Naive thymus-derived CD8-positive, alpha-beta T cell (primary cell): ENCODE measurements at regions not wholly inside any gene's neighbourhood (a gene's known extent, or its start where the extent isn't known, plus 50 kb on each side); places are given as distances from the start of the nearest gene placed in this dataset.
"Not testable (repeated sequence)": the region's sequence is repeated elsewhere in the genome, so short reads cannot be mapped to it uniquely, and the experiment has no call there.

Source experiments
- ATAC-seq, 2 donors: fragments of 150-1000 bp; cut with Tn5 transposase in 1 of 2; sonication (Bioruptor Pico), chemical (Tn5 transposase) in 1 of 2; 1 replicate in 1 of 2; 2 replicates in 1 of 2; pipeline ENCODE4 v1.10.0; 2021; ENCODE audit warnings: mild to moderate bottlenecking in 2 of 2, moderate library complexity in 2 of 2
- POLR2A ChIA-PET: fragments of 350-600 bp; sonication (Branson Sonifier 250); formaldehyde crosslinking; loops from one replicate; lab custom pipeline; 2021; ENCODE audit warnings: antibody characterized with exemption; lab: Charles Lee
- DNase-seq, 10 donors: peaks; one replicate each; pipeline versions ENCODE4 v3.0.0 to v3.0.0-alpha.2; 2020 to 2022
- H3K27ac Mint-ChIP-seq, 10 donors: one replicate each; pipeline ENCODE4 v1.8.0; 2020 to 2022; ENCODE audit warnings: mild to moderate bottlenecking in 10 of 10, mixed read lengths in 10 of 10, moderate library complexity in 4 of 10, inconsistent platforms in 1 of 10
- H3K27me3 Mint-ChIP-seq, 5 donors: one replicate each; pipeline ENCODE4 v1.8.0; 2021 to 2022; ENCODE audit warnings: mixed read lengths in 5 of 5
- H3K36me3 Mint-ChIP-seq, 3 donors: one replicate each; pipeline ENCODE4 v1.8.0; 2020 to 2022; ENCODE audit warnings: mixed read lengths in 3 of 3, mild to moderate bottlenecking in 2 of 3, inconsistent platforms in 1 of 3
- H3K4me1 Mint-ChIP-seq, 4 donors: one replicate each; pipeline ENCODE4 v1.8.0; 2021 to 2022; ENCODE audit warnings: mixed read lengths in 4 of 4
- H3K4me3 Mint-ChIP-seq, 10 donors: one replicate each; pipeline ENCODE4 v1.8.0; 2020 to 2022; ENCODE audit warnings: mild to moderate bottlenecking in 10 of 10, mixed read lengths in 10 of 10, moderate library complexity in 6 of 10, inconsistent platforms in 1 of 10
- H3K9me3 Mint-ChIP-seq, 9 donors: one replicate each; pipeline ENCODE4 v1.8.0; 2020 to 2022; ENCODE audit warnings: mixed read lengths in 9 of 9, mild to moderate bottlenecking in 3 of 9, inconsistent platforms in 1 of 9, moderate library complexity in 1 of 9

- ATAC-seq, POLR2A ChIA-PET, H3K36me3 Mint-ChIP-seq, H3K4me1 Mint-ChIP-seq, H3K27ac Mint-ChIP-seq, H3K4me3 Mint-ChIP-seq: not testable (repeated sequence)
- Mint-ChIP-seq H3K27me3 (peaks cover 9 to 60% (median 28%) of the 10 kb centered on the region in 5 donors), H3K9me3 (peaks cover 0 to 15% (median 2%) of the 10 kb centered on the region in 9 donors)
- DNase-seq, result peak in 1 of 10 donors; percentile 49
Measured at GRCh38 chr2:91843723-91844450, 3027.3 kb upstream of the TEKT4 start.

GRCh38 chr2:91844451-91844825 is 3026.8 kb upstream of the TEKT4 start:
- POLR2A ChIA-PET, H3K4me3 Mint-ChIP-seq, H3K27ac Mint-ChIP-seq, ATAC-seq, H3K36me3 Mint-ChIP-seq, H3K4me1 Mint-ChIP-seq: not testable (repeated sequence)
- Mint-ChIP-seq H3K27me3 (peaks cover 9 to 60% (median 28%) of the 10 kb centered on the region in 5 donors), H3K9me3 (peaks cover 0 to 15% (median 2%) of the 10 kb centered on the region in 9 donors)
- peak in 1 of 10 donors; percentile 18 for DNase-seq

DNA sequence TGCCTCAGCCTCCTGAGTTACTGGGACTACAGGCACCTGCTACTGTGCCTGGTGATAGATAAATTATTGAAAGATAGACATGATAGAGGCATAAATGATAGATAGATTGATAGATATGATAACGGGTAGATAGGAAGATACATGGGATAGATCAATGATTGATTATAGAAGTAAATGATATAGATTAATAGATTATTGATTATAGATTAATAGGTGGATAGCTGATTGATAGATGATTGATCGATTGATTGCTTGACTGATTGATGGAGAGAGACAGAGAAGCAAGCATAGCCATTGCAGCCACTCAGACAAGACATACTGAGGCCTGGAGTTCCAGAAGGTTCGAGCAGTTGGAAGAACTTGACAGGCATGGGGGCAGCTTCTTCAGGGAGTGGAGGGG is 3024.8 kb upstream of the TEKT4 start:
- H3K36me3 Mint-ChIP-seq, H3K4me1 Mint-ChIP-seq, H3K27ac Mint-ChIP-seq, H3K4me3 Mint-ChIP-seq, POLR2A ChIA-PET, DNase-seq, ATAC-seq: not testable (repeated sequence)
- H3K9me3 Mint-ChIP-seq, result peaks cover 0 to 18% (median 8%) of the 10 kb centered on the region in 9 donors
- peaks cover 7 to 47% (median 21%) of the 10 kb centered on the region in 5 donors for H3K27me3 Mint-ChIP-seq

DNA sequence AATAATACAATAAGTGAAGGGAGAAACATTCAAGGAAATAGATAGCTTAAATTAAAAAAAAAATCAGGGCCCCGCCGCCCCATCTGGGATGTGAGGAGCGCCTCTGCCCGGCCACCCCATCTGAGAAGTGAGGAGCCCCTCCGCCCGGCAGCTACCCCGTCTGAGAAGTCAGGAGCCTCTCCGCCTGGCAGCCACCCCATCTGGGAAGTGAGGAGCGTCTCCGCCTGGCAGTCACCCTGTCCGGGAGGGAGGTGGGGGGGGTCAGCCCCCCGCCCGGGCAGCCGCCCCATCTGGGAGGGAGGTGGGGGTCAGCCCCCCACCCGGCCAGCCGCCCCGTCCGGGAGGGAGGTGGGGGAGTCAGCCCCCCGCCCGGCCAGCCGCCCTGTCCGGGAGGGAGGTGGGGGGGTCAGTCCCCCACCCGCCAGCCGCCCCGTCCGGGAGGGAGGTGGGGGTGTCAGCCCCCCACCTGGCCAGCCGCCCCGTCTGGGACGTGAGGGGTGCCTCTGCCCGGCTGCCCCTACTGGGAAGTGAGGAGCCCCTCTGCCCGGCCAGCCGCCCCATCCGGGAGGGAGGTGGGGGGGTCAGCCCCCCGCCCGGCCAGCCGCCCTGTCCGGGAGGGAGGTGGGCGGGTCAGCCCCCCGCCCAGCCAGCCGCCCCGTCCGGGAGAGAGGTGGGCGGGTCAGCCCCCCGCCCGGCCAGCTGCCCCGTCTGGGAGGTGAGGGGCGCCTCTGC is 3019.4 kb upstream of the TEKT4 start:
- H3K4me3 Mint-ChIP-seq, H3K27ac Mint-ChIP-seq, H3K36me3 Mint-ChIP-seq, ATAC-seq, H3K4me1 Mint-ChIP-seq, POLR2A ChIA-PET, H3K27me3 Mint-ChIP-seq: not testable (repeated sequence)
- H3K9me3 Mint-ChIP-seq, result peaks cover 0 to 26% (median 11%) of the 10 kb centered on the region in 9 donors
- DNase-seq, result peak in 1 of 10 donors; percentile 57

- H3K36me3 Mint-ChIP-seq, H3K4me3 Mint-ChIP-seq, H3K27ac Mint-ChIP-seq, H3K27me3 Mint-ChIP-seq, ATAC-seq, POLR2A ChIA-PET, H3K4me1 Mint-ChIP-seq, DNase-seq: not testable (repeated sequence)
- peaks cover 0 to 16% (median 4%) of the 10 kb centered on the region in 9 donors for H3K9me3 Mint-ChIP-seq
Measured at GRCh38 chr2:91856971-91857370, 3014.3 kb upstream of the TEKT4 start.

GRCh38 chr2:91857711-91858110 is 3013.5 kb upstream of the TEKT4 start:
- POLR2A ChIA-PET, DNase-seq, H3K27me3 Mint-ChIP-seq, H3K27ac Mint-ChIP-seq, H3K36me3 Mint-ChIP-seq, ATAC-seq, H3K4me3 Mint-ChIP-seq, H3K4me1 Mint-ChIP-seq: not testable (repeated sequence)
- peaks cover 0 to 16% (median 3%) of the 10 kb centered on the region in 9 donors for H3K9me3 Mint-ChIP-seq

GRCh38 chr2:91871716-91872115 is 2999.5 kb upstream of the TEKT4 start:
- DNase-seq, H3K4me1 Mint-ChIP-seq, H3K27ac Mint-ChIP-seq, ATAC-seq, POLR2A ChIA-PET, H3K36me3 Mint-ChIP-seq, H3K27me3 Mint-ChIP-seq, H3K4me3 Mint-ChIP-seq: not testable (repeated sequence)
- peaks cover 0 to 16% (median 7%) of the 10 kb centered on the region in 9 donors for H3K9me3 Mint-ChIP-seq

DNA sequence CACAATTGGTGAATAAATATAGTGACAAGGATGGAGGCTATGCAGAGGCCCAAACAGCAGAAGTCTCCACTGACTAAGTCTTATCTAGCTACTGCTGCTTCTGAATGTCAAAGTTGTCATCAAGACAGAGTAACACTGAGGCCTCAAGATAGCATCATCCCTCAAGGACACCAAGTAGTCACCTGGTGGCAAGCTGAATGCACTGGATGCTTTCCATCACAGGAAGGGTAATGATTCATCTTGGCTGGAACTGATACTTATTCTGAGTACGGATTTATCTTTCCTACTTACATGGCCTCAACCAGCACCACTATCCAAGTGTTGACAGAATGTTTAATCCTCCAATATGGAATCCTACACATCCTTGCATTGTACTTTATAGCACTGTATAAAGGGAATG is 2997.8 kb upstream of the TEKT4 start:
- H3K4me1 Mint-ChIP-seq, H3K27ac Mint-ChIP-seq, POLR2A ChIA-PET, DNase-seq, ATAC-seq, H3K36me3 Mint-ChIP-seq, H3K4me3 Mint-ChIP-seq: not testable (repeated sequence)
- peaks cover 0 to 16% (median 9%) of the 10 kb centered on the region in 9 donors for H3K9me3 Mint-ChIP-seq
- H3K27me3 Mint-ChIP-seq, result peaks cover 0 to 11% (median 0%) of the 10 kb centered on the region in 5 donors

GRCh38 chr2:91877658-91878210 is 2993.5 kb upstream of the TEKT4 start:
- H3K27ac Mint-ChIP-seq, H3K27me3 Mint-ChIP-seq, H3K4me1 Mint-ChIP-seq, ATAC-seq, H3K36me3 Mint-ChIP-seq, H3K4me3 Mint-ChIP-seq, POLR2A ChIA-PET: not testable (repeated sequence)
- peaks cover 0 to 16% (median 7%) of the 10 kb centered on the region in 9 donors for H3K9me3 Mint-ChIP-seq
- peak in 1 of 10 donors; percentile 64 for DNase-seq

GRCh38 chr2:91895091-91895490 is 2976.1 kb upstream of the TEKT4 start:
- H3K4me3 Mint-ChIP-seq, POLR2A ChIA-PET, H3K4me1 Mint-ChIP-seq, H3K36me3 Mint-ChIP-seq, ATAC-seq, H3K27ac Mint-ChIP-seq, DNase-seq, H3K27me3 Mint-ChIP-seq: not testable (repeated sequence)
- peaks cover 0 to 16% (median 5%) of the 10 kb centered on the region in 9 donors for H3K9me3 Mint-ChIP-seq

DNA sequence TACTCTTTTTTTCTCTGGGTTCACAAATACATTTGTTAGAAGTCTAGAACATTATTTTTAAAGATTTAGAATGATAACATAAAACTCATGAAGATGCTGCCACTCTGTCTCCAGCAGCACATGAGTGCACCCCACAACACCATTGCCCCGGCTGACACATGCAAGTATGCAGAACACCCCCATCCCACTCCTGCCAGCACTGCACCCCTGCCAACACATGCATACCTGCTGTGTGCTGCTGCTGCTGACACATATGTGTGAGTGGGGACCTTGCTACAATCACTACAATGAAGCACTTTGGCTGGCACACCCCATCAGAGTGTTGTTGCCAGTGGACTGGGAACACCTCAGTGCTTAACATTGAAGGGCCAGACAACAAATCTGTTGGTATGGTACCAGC is 2953.6 kb upstream of the TEKT4 start:
- H3K27me3 Mint-ChIP-seq, ATAC-seq, H3K4me3 Mint-ChIP-seq, H3K4me1 Mint-ChIP-seq, H3K27ac Mint-ChIP-seq, DNase-seq, H3K36me3 Mint-ChIP-seq, POLR2A ChIA-PET: not testable (repeated sequence)
- peaks cover 0 to 27% (median 18%) of the 10 kb centered on the region in 9 donors for H3K9me3 Mint-ChIP-seq
